ENCODE measurements at regions not wholly inside any gene's neighbourhood (a gene's known extent, or its start where the extent isn't known, plus 50 kb on each side); places are given as distances from the start of the nearest gene placed in this dataset.

DNA sequence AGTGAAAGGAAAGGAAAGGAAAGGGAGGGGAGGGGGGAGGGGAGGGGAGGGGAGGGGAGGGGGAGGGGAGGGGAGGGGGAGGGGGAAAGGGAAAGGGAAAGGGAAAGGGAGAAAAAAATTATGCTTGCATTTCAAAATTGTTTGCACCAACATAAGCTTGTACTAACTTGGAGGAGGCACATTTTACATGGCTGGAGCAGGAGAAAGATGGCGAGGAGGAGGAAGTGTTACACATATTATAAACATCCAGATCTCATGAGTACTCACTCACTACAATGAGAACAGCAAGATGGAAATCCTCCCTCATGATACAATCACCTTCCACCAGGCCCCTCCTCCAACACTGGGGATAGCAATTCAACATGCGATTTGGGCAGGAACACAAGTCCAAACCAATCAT lies 660.2 kb upstream of the CDH2 start:
- Histone ChIP-seq H4K20me1 (ENCODE audit: insufficient read depth, low read length) (no peaks in the 10 kb centered on the region), H3K27ac (ENCODE audit: extremely low read length, insufficient read depth, low read length) (no peak overlapping the region), H3K27me3 (ENCODE audit: control insufficient read depth in 1 of 2, insufficient read depth in 2 of 2, low read length in 2 of 2) (no peaks in the 10 kb centered on the region), H3K36me3 (replicated peaks in 1 of 2; ENCODE audit: control insufficient read depth in 1 of 2, insufficient read depth in 2 of 2, low read length in 2 of 2) (no peaks in the 10 kb centered on the region), H3K79me2 (ENCODE audit: insufficient read depth, low read length) (no peaks in the 10 kb centered on the region), H3K9me3 (ENCODE audit: low read length) (no peaks in the 10 kb centered on the region), H3K9ac (ENCODE audit: insufficient read depth, low read depth, low read length) (no peak overlapping the region), H3K4me3 (replicated peaks in 1 of 3; ENCODE audit: insufficient read depth in 1 of 3, low read depth in 2 of 3, low read length in 3 of 3) (no peak overlapping the region), H3K4me1 (ENCODE audit: insufficient read depth, low read length) (no peaks in the 10 kb centered on the region), H2AFZ (ENCODE audit: low read length) (no peak overlapping the region), H3K4me2 (ENCODE audit: low read depth, low read length) (no peak overlapping the region)
- DNase-seq (ENCODE audit: low spot score) (no peak), ATAC-seq (no peak), FAIRE-seq (no peak)
- in situ Hi-C loops (cut with HindIII; ENCODE audit: extremely low pct_ligation_motif_present, low pct_unique_long_range_greater_than_20kb) (no loop called here), intact Hi-C loops (cut with micrococcal nuclease; ENCODE audit: unreplicated experiment) (no loop called here)
- BruUV-seq (replicated peaks), result no TSS peak
- POLR2A ChIA-PET, result no interaction called here
- TF ChIP-seq ATM (IDR thresholded peaks at IDR 0.05; ENCODE audit: borderline replicate concordance), result no peak
- TF ChIP-seq HNRNPK (IDR thresholded peaks at IDR 0.05; ENCODE audit: low read depth, low read length, poor library complexity, severe bottlenecking), result peak; percentile 86
- TF ChIP-seq ZBTB44 (CRISPR knock-in tag; IDR thresholded peaks at IDR 0.05), result no peak
- peak; percentile 86 for TF ChIP-seq PCBP2 (optimal IDR thresholded peaks at IDR 0.05; ENCODE audit: low read depth, low read length, poor library complexity, severe bottlenecking)
- TF ChIP-seq ZNF20 (CRISPR knock-in tag; IDR thresholded peaks at IDR 0.05), result no peak
- CTCF ChIA-PET (ENCODE audit: low intra/inter-chr PET ratio, low total read pairs), result no interaction called here
- 0% methylated on average over 2 of the region's 2 CpGs for WGBS (ENCODE audit: low lambda C conversion rate)

- no peaks in the 10 kb centered on the region for H3K9me3 ChIP-seq (ENCODE audit: low read length)
- no TSS peak for BruUV-seq (replicated peaks)
- no peaks in the 10 kb centered on the region for H3K27me3 ChIP-seq (ENCODE audit: control insufficient read depth in 1 of 2, insufficient read depth in 2 of 2, low read length in 2 of 2)
- no peak overlapping the region for H3K4me2 ChIP-seq (ENCODE audit: low read depth, low read length)
- FAIRE-seq (no peak), ATAC-seq (no peak), DNase-seq (ENCODE audit: low spot score) (no peak)
- no peaks in the 10 kb centered on the region for H3K4me1 ChIP-seq (ENCODE audit: insufficient read depth, low read length)
- H3K4me3 ChIP-seq (replicated peaks in 1 of 3; ENCODE audit: insufficient read depth in 1 of 3, low read depth in 2 of 3, low read length in 3 of 3), result no peak overlapping the region
- in situ Hi-C loops (cut with HindIII; ENCODE audit: extremely low pct_ligation_motif_present, low pct_unique_long_range_greater_than_20kb) (no loop called here), intact Hi-C loops (cut with micrococcal nuclease; ENCODE audit: unreplicated experiment) (no loop called here)
- no peaks in the 10 kb centered on the region for H3K79me2 ChIP-seq (ENCODE audit: insufficient read depth, low read length)
- no peaks in the 10 kb centered on the region for H3K36me3 ChIP-seq (replicated peaks in 1 of 2; ENCODE audit: control insufficient read depth in 1 of 2, insufficient read depth in 2 of 2, low read length in 2 of 2)
- WGBS (ENCODE audit: low lambda C conversion rate), result 0% methylated on average over 2 of the region's 4 CpGs
- POLR2A ChIA-PET, result no interaction called here
- CTCF ChIA-PET (ENCODE audit: low intra/inter-chr PET ratio, low total read pairs), result no interaction called here
- H2AFZ ChIP-seq (ENCODE audit: low read length), result no peak overlapping the region
- no peak overlapping the region for H3K9ac ChIP-seq (ENCODE audit: insufficient read depth, low read depth, low read length)
- H4K20me1 ChIP-seq (ENCODE audit: insufficient read depth, low read length), result no peaks in the 10 kb centered on the region
- no peak overlapping the region for H3K27ac ChIP-seq (ENCODE audit: extremely low read length, insufficient read depth, low read length)
- TF ChIP-seq AKAP8 (CRISPR knock-in tag; IDR thresholded peaks at IDR 0.05) (no peak), ZNF891 (CRISPR knock-in tag; IDR thresholded peaks at IDR 0.05) (no peak), DRAP1 (CRISPR knock-in tag; IDR thresholded peaks at IDR 0.05) (no peak), ZNF251 (CRISPR knock-in tag; IDR thresholded peaks at IDR 0.05) (no peak), ARHGAP35 (CRISPR knock-in tag; IDR thresholded peaks at IDR 0.05; ENCODE audit: borderline replicate concordance) (no peak), U2AF2 (IDR thresholded peaks at IDR 0.05; ENCODE audit: low read depth, low read length) (no peak), ZMYM3 (CRISPR knock-in tag; IDR thresholded peaks at IDR 0.05) (no peak), KDM5A (IDR thresholded peaks at IDR 0.05; ENCODE audit: borderline replicate concordance, low read length) (no peak), PHF8 (CRISPR knock-in tag; IDR thresholded peaks at IDR 0.05) (no peak), SMARCE1 (IDR thresholded peaks at IDR 0.05; ENCODE audit: borderline replicate concordance) (no peak), MLLT10 (CRISPR knock-in tag; IDR thresholded peaks at IDR 0.05) (no peak), TBX3 (IDR thresholded peaks at IDR 0.05; ENCODE audit: borderline replicate concordance) (no peak), ZKSCAN8 (CRISPR knock-in tag; IDR thresholded peaks at IDR 0.05; ENCODE audit: borderline replicate concordance) (no peak), EZH2 (conservative IDR thresholded peaks at IDR 0.05; ENCODE audit: low read depth, low read length) (no peak), NR2C2 (CRISPR knock-in tag; IDR thresholded peaks at IDR 0.05; ENCODE audit: borderline replicate concordance) (no peak)
Measured at GRCh38 chr18:28834889-28835288, 658.0 kb upstream of the CDH2 start.
